Right renal cortex interstitium (tissue), 3 donors: ENCODE measurements at regions not wholly inside any gene's neighbourhood (a gene's known extent, or its start where the extent isn't known, plus 50 kb on each side); places are given as distances from the start of the nearest gene placed in this dataset.

Source experiments
- DNase-seq, 3 donors: peaks; one replicate each; pipeline ENCODE4 v3.0.0-alpha.2; 2013; ENCODE audit warnings: low read depth in 3 of 3, low spot score in 2 of 3

DNA sequence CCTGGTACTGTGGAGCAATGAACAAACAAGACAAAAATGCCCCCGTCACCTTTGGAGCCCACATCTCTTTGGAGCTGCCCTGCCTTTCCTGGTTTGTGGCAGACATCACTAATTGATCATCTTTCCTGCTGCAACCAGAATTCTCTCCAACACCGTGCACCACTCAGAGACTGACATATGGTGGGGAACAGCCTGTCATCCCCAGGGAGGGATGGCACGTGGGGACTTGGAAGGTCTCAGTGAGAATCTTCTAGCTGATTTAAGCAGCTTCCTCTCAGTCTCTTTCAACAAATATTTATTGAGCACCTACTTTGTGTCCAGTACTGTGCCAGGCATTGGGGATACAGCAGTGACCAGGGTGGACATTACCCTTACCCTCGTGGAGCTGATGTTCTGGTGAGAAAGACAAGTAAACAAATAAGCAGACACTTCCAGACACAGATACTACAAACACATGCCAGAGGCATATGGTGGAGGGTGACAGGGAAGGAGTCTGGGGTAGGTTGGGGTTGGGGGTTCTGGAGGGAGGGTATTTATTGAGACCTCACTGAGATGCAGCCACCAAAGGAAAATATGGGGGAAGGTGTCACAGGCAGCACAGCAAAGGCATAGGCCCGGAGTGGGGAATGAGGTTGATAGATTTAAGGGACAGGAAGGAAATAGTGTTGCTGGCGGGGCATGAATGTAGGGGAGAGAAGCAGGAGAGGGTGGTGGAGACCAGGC, 82.3 kb downstream of the CEBPB start:
- no peak for DNase-seq

DNA sequence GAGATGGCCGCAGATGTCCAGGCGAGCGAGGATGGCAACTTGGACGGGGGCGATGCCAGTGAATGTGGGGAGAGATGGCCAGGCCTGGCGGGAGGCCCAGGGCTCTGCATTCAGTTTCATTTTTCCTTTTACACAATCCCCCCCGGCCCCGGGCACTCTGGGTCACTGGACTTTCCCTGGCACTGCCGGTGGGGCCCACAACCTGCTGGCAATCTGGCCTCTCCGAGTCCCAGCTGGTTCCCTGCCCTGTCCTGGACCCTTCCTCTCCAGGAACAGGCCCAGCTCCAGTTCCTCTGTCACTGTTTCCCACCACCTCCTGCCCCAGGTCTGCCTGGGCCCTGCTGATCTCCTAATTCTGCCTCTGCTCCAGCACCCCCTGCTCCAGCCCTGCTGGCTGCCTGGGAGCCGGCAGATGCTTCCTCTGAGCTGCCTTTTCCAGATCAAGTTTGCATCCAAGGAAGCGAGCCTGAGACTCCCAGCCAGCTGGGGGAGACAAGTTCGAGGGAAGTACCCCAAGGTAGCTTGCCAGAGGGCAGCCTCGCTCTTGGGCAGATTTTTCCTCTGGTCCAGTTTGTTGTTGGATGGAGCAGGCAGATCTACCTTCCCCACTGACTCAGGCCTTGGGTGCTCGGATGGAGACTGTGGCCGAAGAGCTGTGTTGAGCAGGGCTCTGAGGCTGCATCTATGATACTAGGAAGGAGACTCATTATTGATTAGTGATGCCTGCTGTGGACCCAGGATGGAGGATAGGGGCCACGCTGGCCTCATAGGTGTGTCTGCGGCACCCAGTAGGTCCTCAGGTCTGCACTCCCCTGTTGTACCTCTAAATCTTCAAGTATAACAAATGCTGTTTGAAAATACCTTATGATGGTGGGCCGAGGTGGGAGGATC, 83.2 kb downstream of the CEBPB start:
- no peak for DNase-seq

DNA sequence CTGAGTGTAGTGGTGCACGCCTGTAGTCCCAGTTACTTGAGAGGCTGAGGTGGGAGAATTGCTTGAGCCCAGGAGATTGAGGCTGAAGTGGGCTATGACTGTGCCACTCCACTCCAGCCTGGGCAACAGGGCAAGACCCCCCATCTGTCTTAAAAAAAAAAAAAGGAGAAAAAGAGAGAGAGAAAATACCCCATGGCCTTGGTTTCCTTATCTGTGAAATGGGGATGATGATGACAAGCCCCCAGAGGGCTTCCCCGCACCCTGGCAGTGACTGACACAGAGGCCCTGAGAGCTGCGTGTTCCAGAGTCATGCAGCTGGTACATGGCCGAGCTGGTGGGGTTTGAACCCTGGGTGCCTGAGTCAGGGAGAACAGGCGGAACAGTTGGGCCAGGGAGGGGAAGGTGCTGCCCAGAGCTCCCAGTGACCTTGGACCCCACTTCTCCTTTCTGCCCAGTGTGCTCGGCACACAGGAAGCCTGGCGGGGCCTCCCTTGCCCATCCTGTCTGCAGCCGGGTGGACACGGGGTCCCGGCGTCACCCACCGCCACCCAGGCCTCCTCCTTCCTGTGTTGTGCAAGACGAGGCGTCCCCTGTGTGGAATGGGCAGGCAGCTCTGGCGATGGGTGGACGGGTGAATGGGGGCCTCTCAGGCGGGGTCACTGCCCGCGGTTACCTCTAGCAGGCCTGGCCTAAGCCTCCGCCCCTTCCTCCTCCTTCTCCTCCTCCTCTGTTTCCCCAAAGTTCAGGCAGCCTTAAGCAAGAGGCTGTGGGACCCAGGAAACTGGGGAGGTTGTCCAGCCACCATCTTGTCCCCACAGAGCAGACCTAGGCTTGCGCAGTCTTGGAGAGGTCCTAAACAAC, 84.2 kb downstream of the CEBPB start:
- no peak for DNase-seq

DNA sequence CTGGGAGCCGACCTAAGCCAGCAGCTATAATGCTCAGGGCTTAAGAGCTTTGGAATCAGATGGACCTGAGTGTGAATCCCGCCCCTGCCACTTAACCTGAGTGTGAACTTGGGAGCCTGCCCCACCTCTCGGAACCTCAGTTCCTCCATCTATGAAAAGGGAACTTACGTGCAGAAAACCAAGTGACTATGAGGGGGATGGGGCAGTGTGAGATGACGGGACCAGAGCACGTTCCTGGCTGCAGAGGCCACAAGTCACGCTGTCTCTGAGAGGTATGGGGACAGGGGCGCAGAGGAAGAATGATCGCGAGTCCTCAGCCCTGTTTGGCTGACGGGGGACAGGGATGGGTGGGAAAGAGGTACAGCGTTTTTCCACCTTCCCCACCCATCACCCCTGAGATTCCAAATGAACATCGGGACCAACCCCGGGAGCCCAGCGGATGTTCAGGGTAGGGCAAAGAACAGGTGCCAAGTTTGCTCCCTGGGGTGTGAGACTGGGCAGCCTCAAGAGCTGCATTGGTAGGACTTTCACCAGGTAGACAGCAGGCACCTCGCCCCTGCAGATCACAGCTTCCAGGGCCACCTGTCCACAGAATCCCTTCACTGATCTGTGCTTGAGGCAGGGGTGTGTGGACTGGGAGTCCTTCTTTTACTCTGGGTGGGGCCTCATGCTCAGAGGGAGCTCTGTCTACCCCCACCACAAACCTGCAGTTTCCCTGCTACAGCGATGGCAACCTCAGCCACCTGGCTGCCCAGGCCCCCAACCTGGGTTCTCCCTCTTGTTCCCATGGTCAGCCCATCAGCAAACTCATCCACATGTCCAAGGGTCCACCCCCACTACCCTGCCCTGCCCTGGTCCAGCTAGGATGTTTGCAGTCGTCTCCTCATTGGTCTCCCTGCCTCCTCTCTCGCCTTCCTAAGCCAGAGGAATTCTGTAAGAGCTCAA, 85.8 kb downstream of the CEBPB start:
- DNase-seq = no peak

DNA sequence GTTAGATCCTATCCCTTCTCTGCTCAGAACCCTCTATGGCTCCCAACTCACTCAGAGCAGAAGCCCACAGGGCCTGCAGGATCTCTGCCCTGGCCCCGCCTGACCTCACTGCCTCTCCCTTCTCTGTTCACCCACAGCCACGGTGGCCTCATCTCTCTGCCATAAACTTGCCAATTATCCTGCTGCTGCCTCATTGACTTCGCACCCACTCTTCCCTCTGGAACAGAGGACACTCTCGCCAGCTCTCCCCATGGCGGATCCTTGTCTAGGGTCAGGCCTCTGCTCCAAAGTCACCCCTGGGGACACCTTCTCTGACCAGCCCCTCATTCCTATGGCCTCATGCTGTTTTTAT, 86.4 kb downstream of the CEBPB start:
- DNase-seq = no peak

DNA sequence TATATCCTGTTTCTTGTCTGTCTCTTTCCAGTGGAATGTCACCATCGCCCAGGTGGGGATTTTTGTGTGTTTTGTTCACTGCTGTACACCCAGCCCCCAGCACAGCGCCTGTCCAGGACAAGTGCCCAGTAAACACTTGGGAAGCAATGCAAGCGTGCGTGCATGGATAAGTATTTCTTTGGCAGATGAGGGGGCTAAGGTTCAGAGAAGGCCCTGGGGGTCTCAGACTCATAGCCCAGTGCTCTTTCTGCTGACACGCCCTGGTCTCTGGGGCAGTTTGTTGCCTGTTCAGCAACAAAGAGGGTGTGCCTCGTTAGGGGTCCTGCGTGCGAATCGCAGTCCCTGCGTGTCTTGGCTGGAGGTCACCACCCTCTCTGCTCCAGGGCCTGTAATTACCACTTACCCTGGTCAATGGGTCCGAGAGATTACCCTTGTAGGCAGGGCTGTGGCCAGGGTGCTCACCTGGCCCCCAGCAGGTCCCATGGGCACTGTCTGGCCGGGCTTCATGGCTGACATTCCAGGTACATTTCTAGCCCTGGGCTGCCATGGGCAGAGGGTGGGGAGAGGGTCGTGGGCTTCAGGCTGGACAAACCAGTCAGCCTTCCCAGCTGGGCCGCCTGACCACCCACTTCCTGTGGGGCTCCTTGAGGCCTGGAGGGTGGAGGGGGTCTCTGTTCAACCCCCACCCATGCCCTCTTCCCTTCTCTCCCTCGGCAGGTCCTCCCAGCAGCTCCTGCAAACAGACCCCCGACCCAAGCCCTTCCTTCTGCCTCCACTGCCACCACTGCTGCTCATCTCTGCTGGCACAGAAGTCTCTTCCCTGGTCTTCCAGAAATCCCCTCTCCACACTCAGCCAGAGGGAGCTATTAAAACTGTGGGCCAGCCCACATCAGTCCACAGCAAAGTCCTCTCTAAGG, 87.1 kb downstream of the CEBPB start:
- no peak for DNase-seq

DNA sequence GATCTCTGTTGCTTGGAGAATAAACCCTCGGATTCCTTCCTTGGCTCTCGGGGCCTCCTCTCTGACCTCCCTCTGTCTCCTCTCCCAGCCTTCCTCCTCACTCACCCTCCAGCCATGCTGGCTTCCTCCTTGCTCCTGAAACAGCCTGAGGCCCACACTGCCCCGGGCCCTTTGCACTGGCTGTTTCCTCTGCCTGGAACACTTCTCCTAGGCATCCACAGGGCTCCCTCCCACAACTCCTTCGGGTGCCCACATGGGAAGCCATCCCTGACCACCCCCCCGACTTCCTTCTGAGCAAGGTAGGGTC, 87.7 kb downstream of the CEBPB start:
- no peak for DNase-seq

DNA sequence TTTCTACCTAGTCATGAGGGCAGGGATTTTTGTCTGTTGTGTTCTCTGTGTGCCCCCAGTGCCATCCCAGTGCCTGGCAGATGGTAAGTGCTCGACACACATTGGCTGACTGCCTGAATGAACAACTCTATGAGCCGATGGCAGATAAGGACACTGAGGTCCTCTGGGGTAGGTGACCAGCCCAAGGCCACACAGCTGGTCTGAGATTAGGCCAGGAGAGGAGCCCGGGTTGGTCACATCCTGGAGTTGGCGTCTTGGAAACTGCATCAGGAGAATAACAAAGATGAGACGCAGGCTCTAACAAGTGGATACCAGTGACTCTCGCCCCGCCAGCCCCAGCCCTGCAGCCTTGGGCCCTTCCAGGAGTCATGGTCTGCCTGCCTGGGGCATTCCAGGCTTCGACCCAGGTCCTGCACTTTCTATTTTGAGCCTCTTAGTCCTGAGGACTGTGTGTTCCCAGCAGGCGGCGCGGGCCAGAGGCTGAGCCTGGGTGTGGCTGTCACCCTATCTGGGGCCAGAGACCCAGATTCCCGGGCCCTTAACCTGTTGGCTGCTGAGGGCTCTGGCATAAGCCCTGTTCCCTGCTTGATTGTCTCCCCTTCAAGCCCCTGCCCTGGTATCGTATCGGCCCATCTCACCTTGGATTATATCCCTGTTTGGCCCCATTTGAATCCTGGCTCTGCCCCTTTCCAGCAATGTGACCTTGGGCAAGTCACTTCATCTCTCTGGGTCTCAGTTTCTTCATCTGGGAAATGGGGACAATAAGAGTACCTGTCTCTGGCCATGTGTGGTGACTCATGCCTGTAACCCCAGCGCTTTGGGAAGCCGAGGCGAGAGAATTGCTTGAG, 88.3 kb downstream of the CEBPB start:
- no peak for DNase-seq

DNA sequence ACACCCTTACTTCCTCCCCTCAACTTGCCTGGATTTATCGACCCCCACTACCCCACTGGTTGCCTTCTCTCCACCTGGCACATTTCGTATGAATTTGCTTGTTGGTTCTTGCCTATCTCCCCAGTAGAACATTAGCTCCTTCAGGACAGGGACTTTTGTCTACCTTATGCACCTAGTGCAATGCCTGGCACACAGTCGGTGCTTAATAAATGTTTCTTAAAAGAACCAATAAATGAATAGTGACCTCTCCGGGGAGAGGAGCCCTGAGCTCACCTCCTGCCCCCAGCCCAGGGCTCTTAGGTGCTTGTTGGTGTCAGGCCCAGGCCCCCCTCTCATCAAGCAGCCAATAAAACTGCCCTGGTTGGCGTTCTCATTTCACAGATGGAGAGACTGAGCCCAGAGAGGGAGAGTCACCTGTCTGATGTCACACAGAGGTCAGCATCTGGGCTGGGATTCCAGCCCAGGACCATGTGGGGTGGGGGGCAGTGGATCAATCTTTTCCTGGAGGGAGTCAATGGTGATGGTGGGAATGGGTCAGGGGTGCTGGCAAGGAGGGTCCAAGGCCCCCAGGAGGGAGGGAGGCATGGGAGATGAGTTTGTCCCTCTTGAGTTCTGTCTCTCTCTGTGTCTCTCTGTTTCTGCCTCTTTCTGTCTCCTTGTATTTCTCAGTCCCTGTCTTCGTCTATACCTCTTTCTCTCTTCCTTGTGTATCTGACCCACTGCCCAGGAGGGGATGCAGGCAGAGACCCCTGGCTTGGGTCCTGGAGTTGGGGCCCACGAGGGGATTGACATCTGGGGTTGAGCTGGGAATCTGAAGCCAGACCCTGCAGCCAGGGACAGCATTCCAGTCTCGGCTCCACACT, 89.6 kb downstream of the CEBPB start:
- DNase-seq = no peak

DNA sequence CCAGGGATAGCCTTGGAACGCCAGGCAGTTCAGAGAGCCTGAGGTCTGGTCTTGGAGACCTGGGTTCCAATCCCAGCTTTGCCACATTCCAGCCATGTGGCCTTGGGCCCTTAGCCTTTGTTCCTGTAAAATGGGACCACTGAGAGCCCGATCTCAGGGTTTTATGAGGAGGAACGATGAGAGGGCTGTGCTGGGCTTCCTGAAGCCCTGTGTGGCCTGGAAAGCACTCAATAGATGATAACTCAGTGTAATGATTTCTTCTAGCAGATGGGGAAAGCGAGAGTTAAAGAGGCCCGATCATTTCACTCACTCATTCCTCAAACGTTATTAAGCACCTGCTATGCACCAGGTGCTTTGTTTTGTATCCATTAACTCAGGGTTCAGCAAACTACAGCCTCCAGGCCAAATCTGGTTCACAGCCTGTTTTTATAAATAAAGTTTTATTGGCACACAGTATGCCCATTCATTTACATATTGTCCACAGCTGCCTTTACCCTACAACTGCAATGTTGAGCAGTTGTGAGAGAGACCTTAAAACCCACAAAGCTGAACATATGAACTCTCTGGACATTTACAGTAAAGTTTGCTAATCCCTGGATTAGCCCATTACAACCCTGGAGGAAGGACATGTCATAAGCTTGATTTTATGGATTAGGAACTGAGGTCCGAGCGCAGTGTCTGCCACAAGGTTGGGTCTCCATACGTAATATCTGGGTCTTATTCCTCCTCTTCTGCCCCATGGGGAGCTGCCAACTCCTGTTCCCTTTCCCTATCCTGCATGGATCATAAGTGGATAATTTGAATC, 90.4 kb downstream of the CEBPB start:
- no peak for DNase-seq

DNA sequence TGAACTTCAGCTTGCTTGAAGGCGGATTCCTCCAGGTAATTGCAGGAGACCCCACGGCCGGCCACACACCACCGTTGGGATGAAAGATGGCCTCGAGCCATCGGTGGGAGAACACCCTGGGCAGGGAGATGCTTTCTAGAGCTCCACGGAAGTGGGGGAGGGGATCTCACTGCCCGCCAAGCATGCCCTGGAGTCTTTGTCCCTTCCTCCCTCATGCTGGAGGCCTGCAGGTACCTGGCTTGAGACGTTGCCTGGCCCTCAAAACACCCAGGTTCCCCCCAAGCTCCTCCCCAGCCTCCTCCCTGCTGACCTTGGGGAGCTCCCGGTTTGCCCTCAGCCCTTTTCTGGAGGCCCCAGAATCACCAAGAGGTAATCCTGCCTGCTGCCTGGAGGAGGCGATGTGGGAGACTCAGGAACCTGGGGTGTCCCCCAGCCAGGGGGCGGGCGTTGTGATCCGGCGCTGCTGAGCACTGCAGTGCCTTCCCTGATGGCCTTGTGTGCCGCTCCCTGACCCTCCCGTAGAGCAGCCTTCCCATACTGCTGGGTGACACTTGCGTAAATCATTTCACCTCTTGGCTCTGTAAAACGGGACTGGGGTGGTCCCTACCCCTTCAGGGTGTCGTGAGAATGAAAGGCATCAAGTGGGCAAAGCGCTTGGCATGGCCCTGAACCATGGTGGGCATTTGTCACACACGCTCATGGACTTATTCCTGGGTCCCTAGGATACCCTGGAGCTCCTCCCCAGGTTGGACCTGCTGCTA, 91.4 kb downstream of the CEBPB start:
- no peak for DNase-seq

DNA sequence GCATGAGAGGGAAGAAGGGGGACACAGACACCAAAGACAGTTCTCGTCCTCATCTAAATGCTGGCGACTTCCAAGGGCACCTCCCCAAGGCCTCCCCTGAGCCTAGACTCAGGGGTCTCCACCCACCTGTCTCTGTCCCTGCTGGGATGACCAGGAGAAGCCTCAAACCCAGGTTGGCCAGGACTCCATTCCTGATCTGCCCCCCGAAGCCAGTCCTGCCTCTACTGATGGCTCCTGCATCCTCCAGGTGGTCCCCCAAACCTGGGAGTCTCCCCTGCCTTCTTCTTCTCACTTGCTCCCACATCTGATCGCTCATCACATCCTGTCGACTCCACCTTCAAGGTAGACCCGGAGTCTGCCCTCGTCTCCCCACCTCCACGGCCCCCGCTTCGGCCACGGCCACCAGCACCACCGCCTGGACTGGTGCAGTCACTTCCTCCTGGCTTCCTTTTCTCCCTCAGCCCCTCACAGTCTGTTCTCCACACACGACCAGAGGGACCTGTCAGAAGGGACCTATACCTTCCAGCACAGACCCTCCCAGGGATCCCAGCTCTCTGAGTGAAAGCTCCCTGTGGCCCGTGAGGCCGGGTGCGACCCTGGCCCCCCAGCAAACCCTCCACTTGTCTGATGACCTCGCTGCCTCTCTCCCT, 92.1 kb downstream of the CEBPB start:
- DNase-seq = no peak

DNA sequence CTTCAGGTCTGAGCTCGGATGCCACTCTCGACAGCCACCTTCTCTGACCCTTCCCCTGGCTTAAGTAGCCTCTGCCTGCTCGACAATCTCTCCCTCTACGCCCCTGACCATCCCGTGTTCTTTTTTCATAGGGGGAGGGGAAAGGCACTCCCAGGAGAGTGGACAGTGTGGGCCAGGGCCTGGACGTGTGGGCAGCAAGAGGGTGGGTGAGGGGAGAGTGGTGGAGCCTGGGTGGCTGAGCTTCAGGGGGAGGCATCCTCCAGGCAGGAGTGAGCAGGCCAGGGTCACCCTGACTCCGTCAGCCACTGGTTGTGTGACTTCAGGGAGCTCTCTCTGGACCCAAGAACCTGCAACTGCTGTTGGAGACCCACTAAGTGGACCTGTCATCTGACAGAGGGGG, 92.7 kb downstream of the CEBPB start:
- DNase-seq = no peak

DNA sequence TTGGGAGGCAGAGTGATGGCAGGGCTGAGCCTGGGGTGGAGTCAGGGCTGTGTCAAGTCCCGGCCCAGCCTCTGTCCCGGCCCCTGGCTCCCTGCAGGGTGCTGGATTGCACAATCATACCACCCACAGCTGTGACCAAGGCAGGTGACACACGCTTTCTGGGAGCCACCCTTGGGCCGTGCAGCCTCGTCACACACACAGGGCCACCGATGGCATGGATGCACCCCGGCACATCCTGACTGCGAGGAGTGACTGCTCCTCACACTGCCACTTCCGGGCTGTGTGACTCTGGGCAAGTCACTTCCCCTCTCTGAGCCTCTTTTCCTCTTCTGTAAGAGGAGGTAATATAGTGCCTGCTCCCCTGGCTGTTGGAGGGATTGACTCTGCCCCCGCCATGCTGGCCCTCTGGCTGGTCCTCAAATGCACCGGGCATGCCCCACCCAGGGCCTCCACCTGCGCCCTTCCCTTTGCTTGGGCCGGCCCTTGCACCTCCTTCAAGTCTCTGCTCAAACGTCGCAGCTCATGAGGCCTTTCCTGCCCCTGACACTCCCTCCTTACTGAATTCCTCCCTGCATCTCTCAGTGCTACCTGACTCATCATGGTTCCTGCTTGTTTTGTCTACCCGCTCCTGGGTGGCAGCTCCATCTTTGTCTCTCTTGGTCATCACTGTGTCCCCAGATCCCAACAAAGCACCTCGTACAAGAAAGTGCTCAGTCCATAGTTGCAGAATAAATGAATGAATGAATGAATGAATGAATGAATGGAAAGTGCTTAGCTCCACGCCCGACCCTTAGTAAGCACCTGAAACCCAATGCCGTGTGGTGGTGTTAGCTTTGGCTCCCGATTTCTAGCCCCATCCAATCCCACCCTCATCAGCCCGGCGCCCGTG, 93.5 kb downstream of the CEBPB start:
- DNase-seq = no peak
